ENCODE measurements at regions not wholly inside any gene's neighbourhood (a gene's known extent, or its start where the extent isn't known, plus 50 kb on each side); places are given as distances from the start of the nearest gene placed in this dataset.

GRCh38 chr5:84667576-84667975, 282.9 kb upstream of the EDIL3 start:
- no peak for TF ChIP-seq POLR2AphosphoS5 (IDR thresholded peaks at IDR 0.05; ENCODE audit: borderline replicate concordance, low read depth, low read length)
- no peak for TF ChIP-seq EZH2 (IDR thresholded peaks at IDR 0.05)
- no peak for TF ChIP-seq FOXP2 (optimal IDR thresholded peaks at IDR 0.05; ENCODE audit: control extremely low read depth, extremely low read length, insufficient read depth)
